K562 (cell line): ENCODE measurements at regions not wholly inside any gene's neighbourhood (a gene's known extent, or its start where the extent isn't known, plus 50 kb on each side); places are given as distances from the start of the nearest gene placed in this dataset.

Experiments
- ATAC-seq: fragments of 200-7000 bp; cut with Tn5 transposase; 3 replicates; pipeline ENCODE4 v1.9.1; 2020; ENCODE audit warnings: moderate library complexity
- BruUV-seq: library from RNA; stranded (reverse); fragments of 400-500 nt; replicated peaks from 2 replicates; lab custom pipeline; 2021; lab: Mats Ljungman, UMichigan
- CTCF ChIA-PET: fragments of 300-600 bp; formaldehyde crosslinking; extraction: SDS; loops from one replicate; lab custom pipeline; 2021; ENCODE audit warnings: low intra/inter-chr PET ratio; lab: Yijun Ruan, JAX
- POLR2A ChIA-PET: fragments of 300-600, 350-650 bp; sonication (Branson Sonifier 250); formaldehyde crosslinking; extraction: SDS; loops from one replicate; lab custom pipeline; 2021; ENCODE audit warnings: antibody characterized with exemption, inconsistent platforms; lab: Yijun Ruan, JAX
- DNase-seq, 4 experiments: peaks; one replicate each; pipeline versions ENCODE4 v3.0.0 to v3.0.0-alpha.2; 2011 to 2018; ENCODE audit warnings: low spot score in 3 of 4, mixed read lengths in 3 of 4; ENCODE audit errors: extremely low read depth in 1 of 4
- FAIRE-seq: peaks from 2 replicates; lab custom pipeline; 2011; peaks lifted over from hg19 to GRCh38; lab: Jason Lieb, UNC
- H2AFZ ChIP-seq: 2 replicates; pipeline ENCODE4 v1.6.0; 2011; ENCODE audit warnings: low read depth, low read length, control low read depth, inconsistent platforms
- H3K27ac ChIP-seq: fragments of 200-600 bp; 3 replicates; pipeline ENCODE4 v1.8.0; 2011; ENCODE audit warnings: low read depth, mild to moderate bottlenecking, control low read depth, inconsistent platforms, low read length, moderate library complexity, mixed read lengths; ENCODE audit errors: extremely low read depth
- H3K27me3 ChIP-seq, 2 experiments: fragments of 300-600 bp in 1 of 2; 2 replicates in 1 of 2; 3 replicates in 1 of 2; pipeline versions ENCODE4 v1.6.0 to v1.8.0; 2011; ENCODE audit warnings: inconsistent platforms in 2 of 2, low read length in 2 of 2, mild to moderate bottlenecking in 1 of 2, mixed read lengths in 1 of 2, moderate library complexity in 1 of 2; ENCODE audit not compliant: control insufficient read depth in 2 of 2, insufficient read depth in 2 of 2
- H3K36me3 ChIP-seq: fragments of 300-600 bp; 3 replicates; pipeline ENCODE4 v1.8.0; 2011; ENCODE audit warnings: mild to moderate bottlenecking, low read length, inconsistent platforms; ENCODE audit not compliant: control insufficient read depth, insufficient read depth
- H3K4me1 ChIP-seq, 2 experiments: fragments of 200-600 bp in 1 of 2; replicated peaks in 1 of 2; 2 replicates in 1 of 2; 3 replicates in 1 of 2; pipeline versions ENCODE4 v1.5.1 to v1.8.0; 2011; ENCODE audit warnings: inconsistent platforms in 2 of 2, low read length in 2 of 2, mild to moderate bottlenecking in 1 of 2, mixed read lengths in 1 of 2, moderate library complexity in 1 of 2; ENCODE audit not compliant: control insufficient read depth in 2 of 2, insufficient read depth in 2 of 2
- H3K4me2 ChIP-seq: 2 replicates; pipeline ENCODE4 v1.6.1; 2011; ENCODE audit warnings: low read length, control low read depth, inconsistent platforms, mixed read lengths; ENCODE audit not compliant: insufficient read depth
- H3K4me3 ChIP-seq: fragments of 200-600 bp; sonication (generic), shearing (Covaris generic); 2 replicates; pipeline ENCODE4 v1.5.1; 2016; ENCODE audit warnings: control low read depth, inconsistent platforms
- H3K79me2 ChIP-seq: fragments of 200-600 bp; 3 replicates; pipeline ENCODE4 v1.8.0; 2011; ENCODE audit warnings: low read length, inconsistent platforms; ENCODE audit not compliant: control insufficient read depth, insufficient read depth
- H3K9ac ChIP-seq, 2 experiments: 2 replicates each; pipeline versions ENCODE4 v1.6.0 to v1.6.1; 2011; ENCODE audit warnings: low read depth in 2 of 2, low read length in 2 of 2, control low read depth in 1 of 2, inconsistent platforms in 1 of 2, mild to moderate bottlenecking in 1 of 2, mixed read lengths in 1 of 2; ENCODE audit not compliant: insufficient read depth in 1 of 2
- H3K9me1 ChIP-seq: one replicate; pipeline ENCODE4 v1.6.0; 2011; ENCODE audit warnings: inconsistent platforms, mild to moderate bottlenecking, low read length, moderate library complexity; ENCODE audit not compliant: control insufficient read depth, insufficient read depth
- H3K9me3 ChIP-seq: replicated peaks from 2 replicates; pipeline ENCODE4 v1.5.1; 2011; ENCODE audit warnings: low read depth, low read length, inconsistent platforms; ENCODE audit not compliant: control insufficient read depth, insufficient read depth
- H4K20me1 ChIP-seq: replicated peaks from 2 replicates; pipeline ENCODE4 v1.6.1; 2011; ENCODE audit warnings: low read length, inconsistent platforms, mixed read lengths; ENCODE audit not compliant: control insufficient read depth, insufficient read depth
- BMI1 ChIP-seq: fragments of 150-350 bp; IDR thresholded peaks from 2 replicates; pipeline ENCODE4 v1.6.1; 2014; ENCODE audit warnings: low read length
- CBFB ChIP-seq: sonication (generic); formaldehyde crosslinking; IDR thresholded peaks from 2 replicates; pipeline ENCODE4 v1.4.0; 2020; ENCODE audit warnings: mild to moderate bottlenecking, missing genetic modification reagents
- CBX1 ChIP-seq: sonication (generic); IDR thresholded peaks from 2 replicates; pipeline ENCODE4 v1.6.1; 2016; ENCODE audit warnings: antibody characterized with exemption, low read depth, mild to moderate bottlenecking
- CREB1 ChIP-seq, 2 experiments: sonication (generic) in 1 of 2; formaldehyde crosslinking in 1 of 2; IDR thresholded peaks; 2 replicates each; pipeline versions ENCODE4 v1.6.1 to v1.8.0; 2012 to 2022; ENCODE audit warnings: inconsistent platforms in 1 of 2, mild to moderate bottlenecking in 1 of 2, missing genetic modification reagents in 1 of 2, moderate library complexity in 1 of 2
- CREB3 ChIP-seq: fragments of 450-650 bp; conservative IDR thresholded peaks from 2 replicates; pipeline ENCODE4 v1.6.1; 2016; ENCODE audit warnings: missing genetic modification characterization, low read depth, mild to moderate bottlenecking, missing compliant biosample characterization, moderate library complexity
- ETV6 ChIP-seq, 3 experiments: fragments of 150-350 bp in 1 of 3; sonication (generic) in 1 of 3; formaldehyde crosslinking in 1 of 3; IDR thresholded peaks; 2 replicates each; pipeline versions ENCODE4 v1.6.1 to v1.8.0; 2014 to 2022; ENCODE audit warnings: borderline replicate concordance in 2 of 3, low read depth in 2 of 3, antibody characterized with exemption in 1 of 3, low read length in 1 of 3, mild to moderate bottlenecking in 1 of 3, missing genetic modification reagents in 1 of 3
- GTF2A2 ChIP-seq: IDR thresholded peaks from 2 replicates; pipeline ENCODE4 v1.6.1; 2016; ENCODE audit warnings: mild to moderate bottlenecking, missing genetic modification characterization, missing compliant biosample characterization
- GTF3C2 ChIP-seq: IDR thresholded peaks from 3 replicates; pipeline ENCODE4 v1.6.1; 2011; ENCODE audit warnings: borderline replicate concordance, mild to moderate bottlenecking, moderate library complexity; ENCODE audit not compliant: insufficient read length; ENCODE audit errors: extremely low read depth
- IRF9 ChIP-seq: fragments of 450-650 bp; IDR thresholded peaks from 2 replicates; pipeline ENCODE4 v1.6.1; 2016; ENCODE audit warnings: missing biosample characterization, missing genetic modification characterization
- KDM2B ChIP-seq: fragments of 250-450 bp; sonication (Bioruptor Pico); IDR thresholded peaks from 2 replicates; pipeline ENCODE4 v1.8.0; 2021; ENCODE audit warnings: mild to moderate bottlenecking, moderate library complexity
- MAFF ChIP-seq: IDR thresholded peaks from 2 replicates; pipeline ENCODE4 v1.6.1; 2012; ENCODE audit warnings: low read length, improper control_type of control experiment
- SPI1 ChIP-seq: IDR thresholded peaks from 2 replicates; pipeline ENCODE4 v1.6.1; 2011; ENCODE audit warnings: low read depth, low read length, control low read depth, borderline replicate concordance
- TCF7L2 ChIP-seq: fragments of 150-350 bp; IDR thresholded peaks from 2 replicates; pipeline ENCODE4 v1.6.1; 2016; ENCODE audit warnings: low read depth, mild to moderate bottlenecking, low read length, moderate library complexity
- ZNF121 ChIP-seq: sonication (generic); formaldehyde crosslinking; conservative IDR thresholded peaks from 2 replicates; pipeline ENCODE4 v1.8.0; 2022; ENCODE audit warnings: missing genetic modification reagents
- ZNF347 ChIP-seq: fragments of 450-650 bp; formaldehyde crosslinking; IDR thresholded peaks from 2 replicates; pipeline ENCODE4 v1.4.0; 2020; ENCODE audit warnings: low read depth, mild to moderate bottlenecking, moderate library complexity
- WGBS: fragments of 100-300 bp; shearing (Covaris generic); methylation state at CpG from one replicate; pipeline ENCODE4 v1.1.6; 2016; ENCODE audit warnings: low coverage, mixed read lengths; ENCODE audit not compliant: insufficient coverage; ENCODE audit errors: missing lambda C conversion rate; 5-methylcytosine and 5-hydroxymethylcytosine counted together
- in situ Hi-C: fragments of 300-500 bp; cut with MboI; formaldehyde crosslinking; loops from 4 replicates; pipeline ENCODE4 v1.15.0; 2018; ENCODE audit warnings: inconsistent platforms, mixed read lengths
- intact Hi-C: fragments of 100-400 bp; cut with micrococcal nuclease; formaldehyde crosslinking; loops from 2 replicates; pipeline ENCODE4 v1.14.2; 2022

- TF ChIP-seq ZNF347 (CRISPR knock-in tag) (no peak), IRF9 (tag) (no peak), CBX1 (no peak), KDM2B (CRISPR knock-in tag) (no peak), SPI1 (no peak), ZNF121 (CRISPR knock-in tag) (no peak)
- TF ChIP-seq, all 486 proteins: peak for 0
Measured at GRCh38 chr2:157036726-157037125, 220.8 kb upstream of the GALNT5 start (continued).

GRCh38 chr2:157043786-157044185, 213.7 kb upstream of the GALNT5 start:
- BruUV-seq, result no TSS peak
- Histone ChIP-seq H3K4me3 (no peak overlapping the region), H2AFZ (no peak overlapping the region), H3K9me1 (no peaks in the 10 kb centered on the region), H3K4me2 (no peak overlapping the region), H3K79me2 (no peaks in the 10 kb centered on the region), H3K36me3 (no peaks in the 10 kb centered on the region), H3K4me1 (no peaks in the 10 kb centered on the region), H3K27me3 (no peaks in the 10 kb centered on the region), H3K9me3 (no peaks in the 10 kb centered on the region), H4K20me1 (no peaks in the 10 kb centered on the region), H3K9ac (no peak overlapping the region), H3K27ac (no peak overlapping the region)
- intact Hi-C loops (no loop called here), in situ Hi-C loops (no loop called here)
- POLR2A ChIA-PET, result interaction anchor here (0.6 kb wide), 1 partner anchor 1494 kb away, joined by 3 read pairs; no protein-coding TSS in a partner anchor
- ATAC-seq, result no peak
- CTCF ChIA-PET, result no interaction called here
- DNase-seq, result no peak
- 0% methylated on average over 1 of the region's 1 CpG for WGBS
- FAIRE-seq, result no peak
- TF ChIP-seq TCF7L2 (no peak), CBFB (CRISPR knock-in tag) (no peak), CREB1 (IDR thresholded peaks at IDR 0.05) (no peak), CREB1 (CRISPR knock-in tag; IDR thresholded peaks at IDR 0.05) (no peak), BMI1 (no peak), GTF3C2 (no peak), CREB3 (tag) (no peak), ETV6 (IDR thresholded peaks at IDR 0.05; ENCODE audit: borderline replicate concordance in 1 of 2, low read depth in 2 of 2, low read length in 1 of 2) (no peak), ETV6 (CRISPR knock-in tag; IDR thresholded peaks at IDR 0.05; ENCODE audit: borderline replicate concordance) (no peak), MAFF (no peak), GTF2A2 (tag) (no peak)
